ENCODE measurements at regions not wholly inside any gene's neighbourhood (a gene's known extent, or its start where the extent isn't known, plus 50 kb on each side); places are given as distances from the start of the nearest gene placed in this dataset.

DNA sequence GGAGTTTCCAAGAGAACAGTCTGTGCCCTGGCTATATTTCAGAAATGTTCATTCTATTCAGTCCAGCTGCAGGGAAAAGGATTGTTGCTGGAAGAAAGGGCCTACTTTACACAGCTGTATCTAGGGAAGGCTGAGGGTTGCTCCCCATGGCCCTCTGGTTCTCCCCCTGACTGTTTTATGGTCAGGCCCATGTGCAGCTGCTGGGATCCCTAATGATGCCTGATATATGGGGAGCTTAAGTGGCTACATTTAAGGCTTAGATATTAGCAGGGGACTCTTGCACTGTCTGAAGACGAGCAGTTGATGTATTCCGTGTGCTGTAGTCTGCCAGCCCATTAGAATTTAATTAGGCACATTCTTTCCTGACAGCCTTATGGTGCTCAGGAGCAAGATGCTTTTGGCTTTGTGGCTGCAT is 72.0 kb downstream of the FAM43A start:
- Histone ChIP-seq H4K20me1 (ENCODE audit: insufficient read depth) (no peaks in the 10 kb centered on the region), H3K27ac (no peak overlapping the region), H3K4me1 (replicated peaks; ENCODE audit: insufficient read depth) (peaks cover 15% of the 10 kb centered on the region; the same call in 1 of the 2 replicates), H3K27me3 (ENCODE audit: insufficient read depth, low read depth) (no peaks in the 10 kb centered on the region), H3K4me3 (no peak overlapping the region), H3K9me2 (ENCODE audit: insufficient read depth) (no peaks in the 10 kb centered on the region), H3K9me3 (ENCODE audit: insufficient read depth, low read depth) (no peaks in the 10 kb centered on the region), H3K36me3 (ENCODE audit: low read depth) (no peaks in the 10 kb centered on the region), H3K4me2 (no peak overlapping the region), H2AFZ (no peak overlapping the region), H3F3A (ENCODE audit: insufficient read depth, low read depth) (no peaks in the 10 kb centered on the region), H3K79me2 (ENCODE audit: low read depth) (no peaks in the 10 kb centered on the region)
- POLR2A ChIA-PET (ENCODE audit: unreplicated experiment) = interaction anchor here (1.0 kb wide), 1 partner anchor 113 kb away, joined by 3 read pairs; no protein-coding TSS in a partner anchor
- no peak for DNase-seq
- CTCF ChIA-PET = no interaction called here
- intact Hi-C loops (cut with micrococcal nuclease; ENCODE audit: unreplicated experiment) = no loop called here
- BruUV-seq (replicated peaks) = no TSS peak
- TF ChIP-seq, protein P1, sequence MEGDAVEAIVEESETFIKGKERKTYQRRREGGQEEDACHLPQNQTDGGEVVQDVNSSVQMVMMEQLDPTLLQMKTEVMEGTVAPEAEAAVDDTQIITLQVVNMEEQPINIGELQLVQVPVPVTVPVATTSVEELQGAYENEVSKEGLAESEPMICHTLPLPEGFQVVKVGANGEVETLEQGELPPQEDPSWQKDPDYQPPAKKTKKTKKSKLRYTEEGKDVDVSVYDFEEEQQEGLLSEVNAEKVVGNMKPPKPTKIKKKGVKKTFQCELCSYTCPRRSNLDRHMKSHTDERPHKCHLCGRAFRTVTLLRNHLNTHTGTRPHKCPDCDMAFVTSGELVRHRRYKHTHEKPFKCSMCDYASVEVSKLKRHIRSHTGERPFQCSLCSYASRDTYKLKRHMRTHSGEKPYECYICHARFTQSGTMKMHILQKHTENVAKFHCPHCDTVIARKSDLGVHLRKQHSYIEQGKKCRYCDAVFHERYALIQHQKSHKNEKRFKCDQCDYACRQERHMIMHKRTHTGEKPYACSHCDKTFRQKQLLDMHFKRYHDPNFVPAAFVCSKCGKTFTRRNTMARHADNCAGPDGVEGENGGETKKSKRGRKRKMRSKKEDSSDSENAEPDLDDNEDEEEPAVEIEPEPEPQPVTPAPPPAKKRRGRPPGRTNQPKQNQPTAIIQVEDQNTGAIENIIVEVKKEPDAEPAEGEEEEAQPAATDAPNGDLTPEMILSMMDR (conservative IDR thresholded peaks at IDR 0.05) = no peak
- no peak for TF ChIP-seq EZH2 (IDR thresholded peaks at IDR 0.05; ENCODE audit: low read depth)

DNA sequence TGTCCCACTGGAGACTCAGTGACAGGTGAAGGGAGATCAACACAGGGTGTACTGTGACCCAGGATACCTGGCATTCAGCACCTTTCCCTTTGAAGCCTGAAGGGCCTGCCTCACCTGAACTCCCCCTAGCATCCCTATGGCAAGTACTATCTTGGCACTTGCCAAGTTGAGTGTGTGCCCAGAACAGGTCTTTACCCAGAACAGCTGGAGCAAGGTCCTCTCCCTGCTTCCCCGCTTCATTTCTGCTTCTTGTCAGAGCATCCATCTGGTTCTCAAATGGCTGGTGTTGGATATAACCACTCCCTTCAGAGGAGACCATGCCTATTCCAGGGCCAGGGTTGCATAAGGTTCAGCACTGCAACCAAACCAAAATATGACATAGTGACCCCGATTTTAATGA is 73.0 kb downstream of the FAM43A start:
- no peaks in the 10 kb centered on the region for H3K36me3 ChIP-seq (ENCODE audit: low read depth)
- DNase-seq = no peak
- no peaks in the 10 kb centered on the region for H3K79me2 ChIP-seq (ENCODE audit: low read depth)
- TF ChIP-seq EZH2 (IDR thresholded peaks at IDR 0.05; ENCODE audit: low read depth) = no peak
- TF ChIP-seq, protein P1 (conservative IDR thresholded peaks at IDR 0.05) = no peak
- H3K4me3 ChIP-seq = no peak overlapping the region
- intact Hi-C loops (cut with micrococcal nuclease; ENCODE audit: unreplicated experiment) = no loop called here
- no peak overlapping the region for H3K4me2 ChIP-seq
- ChIA-PET CTCF (no interaction called here), POLR2A (ENCODE audit: unreplicated experiment) (interaction anchor here (0.7 kb wide), 1 partner anchor 11 kb away, joined by 5 read pairs; no protein-coding TSS in a partner anchor)
- no peaks in the 10 kb centered on the region for H4K20me1 ChIP-seq (ENCODE audit: insufficient read depth)
- peaks cover 15% of the 10 kb centered on the region; the same call in 1 of the 2 replicates for H3K4me1 ChIP-seq (replicated peaks; ENCODE audit: insufficient read depth)
- H3K27ac ChIP-seq = no peak overlapping the region
- no peak overlapping the region for H2AFZ ChIP-seq
- no TSS peak for BruUV-seq (replicated peaks)
- H3K9me3 ChIP-seq (ENCODE audit: insufficient read depth, low read depth) = no peaks in the 10 kb centered on the region
- no peaks in the 10 kb centered on the region for H3K9me2 ChIP-seq (ENCODE audit: insufficient read depth)
- H3K27me3 ChIP-seq (ENCODE audit: insufficient read depth, low read depth) = no peaks in the 10 kb centered on the region
- no peaks in the 10 kb centered on the region for H3F3A ChIP-seq (ENCODE audit: insufficient read depth, low read depth)

DNA sequence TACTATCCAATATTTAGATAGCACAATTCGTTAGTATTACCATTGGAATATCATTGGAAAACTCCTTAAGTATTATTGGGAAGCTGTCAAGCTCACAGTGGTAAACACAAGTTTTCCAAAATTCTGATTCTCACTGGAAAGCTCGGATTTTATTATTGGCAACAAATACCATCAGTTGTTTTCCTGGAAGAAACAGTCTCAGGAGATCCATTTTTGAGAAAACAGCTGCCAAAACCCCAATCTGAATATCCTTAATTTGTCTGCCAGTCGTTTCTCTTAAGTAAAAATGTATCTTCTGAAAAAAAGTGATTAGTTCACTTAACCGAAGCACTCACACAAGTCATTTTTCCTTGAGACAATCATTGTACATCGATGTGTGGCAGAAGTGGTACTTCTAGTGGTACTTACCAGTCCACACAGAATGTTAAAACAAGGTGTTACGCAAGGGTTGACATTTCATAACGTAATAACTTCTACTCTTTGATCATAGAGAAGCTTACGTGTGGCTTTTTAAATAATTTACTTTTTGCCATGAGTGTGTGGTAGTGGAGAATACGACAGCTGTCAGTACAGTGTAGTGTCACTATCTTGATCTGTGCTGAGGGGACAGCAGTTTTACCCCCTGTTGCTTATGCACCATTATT is 74.9 kb downstream of the FAM43A start:
- no peaks in the 10 kb centered on the region for H3K27me3 ChIP-seq (ENCODE audit: insufficient read depth, low read depth)
- no peak overlapping the region for H3K27ac ChIP-seq
- H2AFZ ChIP-seq = no peak overlapping the region
- H3K4me3 ChIP-seq = no peak overlapping the region
- H3K4me2 ChIP-seq = no peak overlapping the region
- BruUV-seq (replicated peaks) = no TSS peak
- ChIA-PET CTCF (no interaction called here), POLR2A (ENCODE audit: unreplicated experiment) (interaction anchor here (0.6 kb wide), 1 partner anchor 80 kb away, joined by 4 read pairs; no protein-coding TSS in a partner anchor)
- H3K36me3 ChIP-seq (ENCODE audit: low read depth) = no peaks in the 10 kb centered on the region
- peaks cover 15% of the 10 kb centered on the region; the same call in 1 of the 2 replicates for H3K4me1 ChIP-seq (replicated peaks; ENCODE audit: insufficient read depth)
- no peaks in the 10 kb centered on the region for H3K9me2 ChIP-seq (ENCODE audit: insufficient read depth)
- no peak for TF ChIP-seq EZH2 (IDR thresholded peaks at IDR 0.05; ENCODE audit: low read depth)
- TF ChIP-seq, protein P1 (conservative IDR thresholded peaks at IDR 0.05) = no peak
- no peaks in the 10 kb centered on the region for H3K9me3 ChIP-seq (ENCODE audit: insufficient read depth, low read depth)
- no peaks in the 10 kb centered on the region for H3F3A ChIP-seq (ENCODE audit: insufficient read depth, low read depth)
- H3K79me2 ChIP-seq (ENCODE audit: low read depth) = no peaks in the 10 kb centered on the region
- no peak for DNase-seq
- no peaks in the 10 kb centered on the region for H4K20me1 ChIP-seq (ENCODE audit: insufficient read depth)
- intact Hi-C loops (cut with micrococcal nuclease; ENCODE audit: unreplicated experiment) = no loop called here
